Right lung (tissue), 2 donors: ENCODE measurements at regions not wholly inside any gene's neighbourhood (a gene's known extent, or its start where the extent isn't known, plus 50 kb on each side); places are given as distances from the start of the nearest gene placed in this dataset.

Source experiments
- DNase-seq, 2 donors: peaks; one replicate each; pipeline ENCODE4 v3.0.0-alpha.2; 2013

DNA sequence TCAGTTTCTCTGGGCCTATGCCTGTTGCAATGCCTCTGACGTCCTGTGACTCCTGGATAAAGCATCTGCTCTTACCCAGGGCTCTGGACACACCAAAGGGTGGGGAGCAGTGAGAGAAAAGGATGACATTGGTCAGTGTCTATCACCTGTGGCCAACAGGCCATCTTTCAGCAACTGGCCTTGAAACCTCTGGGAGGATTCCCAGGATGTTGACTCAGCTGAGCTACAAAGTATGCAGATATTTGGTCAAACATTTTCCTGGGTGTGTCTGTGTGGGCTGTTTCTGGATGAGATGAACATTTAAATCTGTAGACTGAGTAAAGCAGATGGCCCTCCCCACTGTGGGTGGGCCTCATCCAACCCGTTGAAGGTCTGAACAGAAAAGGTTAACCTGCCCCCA is 149.9 kb downstream of the SPATA19 start:
- no peak for DNase-seq

DNA sequence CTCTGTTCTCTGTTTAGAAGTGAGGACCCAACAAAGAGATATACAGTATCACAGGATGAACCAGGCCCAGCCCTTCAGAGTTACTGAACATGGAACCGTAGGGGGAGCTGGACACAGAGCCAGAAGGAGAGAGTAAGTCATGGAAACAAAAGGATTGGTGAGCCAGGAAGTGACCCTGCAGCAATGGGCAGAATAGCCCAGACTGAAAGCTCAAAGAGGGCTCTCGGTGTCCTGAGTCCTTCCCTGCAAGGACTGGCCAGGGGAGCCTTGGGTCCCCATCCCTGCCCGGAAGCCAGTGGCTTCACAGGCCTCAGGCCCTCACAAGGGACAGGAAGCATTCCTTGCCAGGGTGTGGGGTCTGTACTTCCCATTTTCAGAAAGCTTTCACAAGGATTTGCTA is 150.6 kb downstream of the SPATA19 start:
- no peak for DNase-seq

- no peak for DNase-seq
Observed at GRCh38 chr11:133693110-133693509, 152.2 kb downstream of the SPATA19 start.

DNA sequence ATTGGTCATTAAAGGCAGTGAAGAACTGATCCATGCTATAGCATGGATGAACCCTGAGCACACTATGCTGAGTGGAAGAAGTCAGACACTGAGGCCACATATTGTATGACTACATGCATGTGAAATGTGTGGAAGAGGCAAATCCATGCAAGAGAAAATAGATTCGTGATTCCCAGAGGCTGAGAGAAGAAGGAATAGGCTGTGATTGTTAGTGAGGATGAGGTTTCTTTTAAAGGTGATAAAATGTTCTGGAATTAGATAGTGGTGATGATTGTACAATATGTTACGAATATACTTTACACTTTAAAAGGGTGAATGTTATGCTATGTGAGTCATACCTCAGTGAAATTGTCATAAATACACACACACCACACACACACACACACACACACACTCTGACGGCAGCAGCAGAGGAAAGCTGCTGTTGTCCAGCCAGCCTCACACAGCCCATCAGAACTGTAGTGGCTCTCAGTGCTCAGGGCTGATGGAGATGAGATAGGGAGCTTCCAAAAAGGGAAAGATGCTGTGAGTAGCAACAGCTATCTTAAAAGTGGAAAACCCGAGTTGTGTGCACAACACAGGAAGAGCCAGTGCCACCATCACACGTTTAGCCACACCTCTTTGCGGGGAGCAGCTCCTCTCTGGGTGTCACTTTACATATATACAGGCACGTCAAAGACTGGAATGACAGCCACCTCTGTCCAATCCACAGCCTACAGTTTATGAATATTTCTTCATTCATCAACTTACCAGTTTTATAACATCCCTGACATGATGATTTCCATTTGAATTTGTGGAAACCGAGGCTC is 153.0 kb downstream of the SPATA19 start:
- DNase-seq, result no peak

DNA sequence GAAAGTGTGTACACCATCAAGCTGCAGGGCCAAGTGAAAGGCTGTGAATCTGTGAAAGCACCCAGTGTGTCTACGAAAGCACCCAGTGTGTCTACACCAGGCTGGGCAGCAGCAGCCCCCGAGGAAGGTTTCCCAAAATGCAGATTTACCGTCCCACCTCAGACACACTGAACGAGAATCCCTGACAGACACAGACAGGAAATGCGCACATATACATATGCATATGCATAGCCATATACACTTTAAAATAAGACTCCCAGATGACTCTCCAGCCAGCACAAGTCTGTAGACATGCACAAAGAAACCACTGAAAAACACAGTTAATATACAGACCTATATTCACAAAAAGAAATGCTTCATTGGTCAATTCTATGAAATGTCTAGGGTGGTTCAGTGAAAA is 155.5 kb upstream of the OPCML start:
- no peak for DNase-seq

GRCh38 chr11:133681901-133682300 is 149.6 kb upstream of the OPCML start:
- no peak for DNase-seq

- DNase-seq, result no peak
Observed at GRCh38 chr11:133679896-133680295, 147.6 kb upstream of the OPCML start.

DNA sequence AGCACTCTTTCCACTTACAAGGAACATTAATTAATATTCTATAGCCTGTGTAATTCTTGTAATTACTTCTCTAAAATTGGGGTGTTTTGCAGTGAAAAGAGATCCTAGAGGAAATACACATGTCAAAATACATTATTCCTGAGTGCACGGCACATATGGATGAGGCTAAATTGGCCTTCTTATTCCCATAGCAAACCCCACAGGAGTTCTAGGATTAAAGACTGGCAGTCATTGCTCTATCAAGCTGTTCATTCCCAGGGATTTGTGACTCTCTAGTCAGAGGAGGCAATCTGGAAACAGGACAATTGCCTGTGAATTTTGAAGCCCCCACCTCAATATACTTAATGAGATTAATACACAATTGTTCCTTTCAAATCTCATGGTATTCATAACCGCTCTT is 145.9 kb upstream of the OPCML start:
- DNase-seq, result no peak

DNA sequence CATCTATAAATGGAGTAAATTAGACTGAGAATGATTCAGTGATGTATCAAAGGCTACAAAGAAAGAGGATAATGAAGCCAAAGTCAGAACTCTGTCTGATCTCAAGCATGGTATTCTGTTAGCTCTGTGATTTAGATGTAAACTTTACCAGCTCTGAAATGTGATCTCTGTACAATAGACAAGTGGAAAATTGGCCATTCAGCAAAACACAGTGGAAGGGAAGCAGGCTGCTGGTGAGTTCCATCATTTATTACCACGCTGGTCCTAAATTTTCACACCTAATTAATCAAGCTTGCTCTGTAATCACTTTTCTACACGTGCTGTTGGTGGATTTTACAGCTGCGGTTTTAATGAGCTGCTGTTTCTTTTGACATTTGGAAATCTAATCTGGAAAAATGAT is 145.1 kb upstream of the OPCML start:
- no peak for DNase-seq

DNA sequence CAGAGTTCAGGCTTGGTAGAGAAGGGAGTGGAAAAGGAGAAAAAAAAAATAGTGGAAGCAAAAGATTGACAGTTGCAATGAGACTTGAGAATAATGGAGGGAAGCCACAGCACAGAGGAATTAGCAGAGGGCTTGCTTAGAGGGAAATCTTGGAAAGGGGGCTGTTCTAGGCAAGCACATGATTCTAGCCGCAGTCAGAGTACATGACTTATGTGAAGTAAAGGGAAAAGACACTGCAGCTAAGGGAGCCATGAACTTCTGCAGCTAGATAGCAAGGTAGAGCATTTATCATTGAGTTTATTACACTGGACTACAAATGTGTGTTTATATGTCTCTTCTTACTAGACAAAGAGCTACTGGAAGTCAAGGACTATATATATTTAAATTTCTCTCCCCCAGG is 144.0 kb upstream of the OPCML start:
- DNase-seq, result no peak

- DNase-seq, result no peak
Observed at GRCh38 chr11:133669371-133670053, 137.2 kb upstream of the OPCML start.

- DNase-seq, result no peak
Observed at GRCh38 chr11:133663135-133663985, 131.1 kb upstream of the OPCML start.

GRCh38 chr11:133661846-133662245 is 129.5 kb upstream of the OPCML start:
- no peak for DNase-seq

GRCh38 chr11:133660202-133660568 is 127.9 kb upstream of the OPCML start:
- no peak for DNase-seq

DNA sequence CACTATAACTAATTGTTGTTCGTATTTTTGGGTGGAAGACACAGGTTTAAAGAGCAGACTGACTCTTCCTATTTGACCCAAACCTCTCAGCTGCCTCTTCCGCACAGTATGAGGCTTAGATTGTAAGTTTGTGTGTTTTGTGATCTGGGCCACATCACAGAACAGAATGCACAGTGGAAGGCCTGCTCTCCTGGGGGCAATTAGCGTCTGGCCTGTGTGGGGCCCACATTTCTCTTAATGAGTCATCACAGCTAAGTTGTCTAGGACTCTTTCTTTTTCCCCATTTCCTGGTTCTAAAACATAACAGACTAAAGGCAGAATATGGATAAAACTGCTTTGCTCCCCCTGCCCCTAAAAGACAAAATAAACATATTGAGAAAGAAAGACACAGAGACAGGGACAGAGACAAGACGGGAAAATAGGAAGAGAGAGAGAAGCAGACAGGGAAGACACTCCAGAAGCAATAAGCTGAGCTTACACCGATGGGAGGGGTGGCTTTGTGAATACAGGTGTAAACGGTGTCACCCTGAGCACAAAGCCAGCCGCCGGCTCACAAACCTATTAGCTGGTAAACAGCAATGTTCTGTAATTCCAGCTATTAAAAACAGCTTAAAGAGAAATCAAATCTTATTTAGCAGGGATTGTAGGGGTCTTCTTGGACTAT is 127.4 kb upstream of the OPCML start:
- DNase-seq, result no peak

DNA sequence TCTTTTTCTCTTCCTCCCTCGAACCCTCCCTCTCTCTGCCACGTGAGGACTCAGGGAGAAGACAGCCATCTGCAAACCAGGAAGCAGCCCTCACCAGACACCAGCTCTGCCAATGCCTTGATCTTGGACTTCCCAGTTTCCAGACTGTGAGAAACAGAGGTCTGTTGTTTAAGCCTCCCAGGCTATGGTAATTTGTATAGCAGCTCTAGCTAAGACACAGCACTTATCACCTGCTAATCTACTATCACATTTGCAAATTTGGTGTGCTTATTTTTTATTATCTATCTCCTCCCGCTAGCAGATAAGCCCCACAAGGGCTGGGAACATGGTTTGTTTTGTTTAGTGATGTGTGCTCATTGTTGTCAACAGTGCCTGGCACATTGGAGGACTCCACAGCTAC is 124.8 kb upstream of the OPCML start:
- DNase-seq, result no peak

- DNase-seq, result no peak
Observed at GRCh38 chr11:133656082-133656635, 123.9 kb upstream of the OPCML start.

- DNase-seq, result no peak
Observed at GRCh38 chr11:133654630-133655212, 122.4 kb upstream of the OPCML start.

DNA sequence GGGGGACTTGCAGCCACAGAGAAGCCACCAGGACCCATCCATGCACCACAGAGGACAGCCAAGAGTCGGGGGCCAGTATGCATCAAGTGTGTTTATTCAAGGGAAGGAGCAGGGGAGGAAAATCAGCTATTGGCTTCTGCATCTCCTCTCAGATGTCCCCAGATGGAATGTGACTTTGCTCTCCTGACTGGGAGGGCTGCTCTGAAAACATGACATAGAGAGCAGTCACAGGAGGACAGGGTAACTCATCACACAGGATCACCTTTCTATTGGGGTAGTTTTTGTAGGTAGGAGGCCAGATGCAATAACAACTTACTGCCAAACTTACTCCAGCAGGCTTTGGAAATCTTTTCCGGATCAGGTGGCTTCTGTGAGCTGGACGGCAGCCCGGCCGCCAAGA is 121.0 kb upstream of the OPCML start:
- DNase-seq, result no peak

- DNase-seq, result no peak
Observed at GRCh38 chr11:133650082-133650481, 117.8 kb upstream of the OPCML start.

- no peak for DNase-seq
Observed at GRCh38 chr11:133649040-133649439, 116.7 kb upstream of the OPCML start.
